Jurkat, Clone E6-1 (cell line): ENCODE measurements at regions not wholly inside any gene's neighbourhood (a gene's known extent, or its start where the extent isn't known, plus 50 kb on each side); places are given as distances from the start of the nearest gene placed in this dataset.
"Not testable (repeated sequence)": the region's sequence is repeated elsewhere in the genome, so short reads cannot be mapped to it uniquely, and the experiment has no call there.

Source experiments
- DNase-seq: peaks from one replicate; pipeline ENCODE4 v3.0.0-alpha.2; 2011; ENCODE audit warnings: low read depth, low spot score
- H3K4me3 ChIP-seq: 2 replicates; pipeline ENCODE4 v1.5.1; 2011; ENCODE audit warnings: mild to moderate bottlenecking, low read length, control low read depth, moderate library complexity

- no peak overlapping the region for H3K4me3 ChIP-seq
- no peak for DNase-seq
These were observed 1066.7 kb downstream of the GRM8 start for GRCh38 chr7:126185959-126186580.

- H3K4me3 ChIP-seq = no peak overlapping the region
These were observed 1072.8 kb downstream of the GRM8 start for GRCh38 chr7:126179916-126180315.

GRCh38 chr7:126178865-126179264 is 1073.9 kb downstream of the GRM8 start:
- no peak overlapping the region for H3K4me3 ChIP-seq
- no peak for DNase-seq

More at GRCh38 chr7:126179916-126180315, 1072.8 kb downstream of the GRM8 start:
- DNase-seq = no peak

GRCh38 chr7:126177782-126178181 is 1075.0 kb downstream of the GRM8 start:
- DNase-seq = no peak
- H3K4me3 ChIP-seq = no peak overlapping the region

DNA sequence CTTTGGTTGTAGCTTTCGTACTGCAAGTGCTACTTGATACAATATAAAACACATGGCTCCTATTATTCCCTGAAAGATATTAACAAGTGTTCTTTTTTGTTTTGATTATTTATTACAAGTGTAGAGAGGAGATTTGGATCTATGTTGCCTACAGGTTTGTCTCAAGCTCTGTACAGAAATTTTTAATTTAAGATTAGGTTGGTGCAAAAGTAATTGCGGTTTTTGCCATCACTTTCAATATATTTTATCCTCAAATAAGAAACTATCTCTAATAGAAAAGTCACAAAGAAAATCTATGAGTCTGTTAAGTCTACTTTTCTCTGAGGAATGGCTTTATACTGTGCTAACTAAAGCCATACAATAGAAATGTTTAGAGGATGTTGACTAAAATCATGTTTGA is 1086.1 kb downstream of the GRM8 start:
- no peak for DNase-seq
- H3K4me3 ChIP-seq = no peak overlapping the region

DNA sequence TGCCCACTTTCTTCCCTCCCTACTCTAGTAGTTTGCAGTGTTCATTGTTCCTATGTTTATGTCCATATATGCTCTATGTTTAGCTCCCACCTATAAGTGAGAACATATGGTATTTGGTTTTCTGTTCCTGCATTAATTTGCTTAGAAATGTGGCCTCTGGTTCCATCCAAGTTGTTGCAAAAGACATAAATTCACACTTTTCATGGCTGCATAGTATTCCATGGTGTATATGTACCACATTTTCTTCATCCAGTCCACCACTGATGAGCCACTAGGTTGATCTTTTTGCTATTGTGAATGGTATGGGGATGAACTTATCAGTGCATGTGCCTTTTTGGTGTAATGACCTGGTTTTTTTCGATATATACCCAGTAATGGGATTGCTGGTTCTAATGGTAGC is 1089.1 kb downstream of the GRM8 start:
- no peak overlapping the region for H3K4me3 ChIP-seq
- no peak for DNase-seq

DNA sequence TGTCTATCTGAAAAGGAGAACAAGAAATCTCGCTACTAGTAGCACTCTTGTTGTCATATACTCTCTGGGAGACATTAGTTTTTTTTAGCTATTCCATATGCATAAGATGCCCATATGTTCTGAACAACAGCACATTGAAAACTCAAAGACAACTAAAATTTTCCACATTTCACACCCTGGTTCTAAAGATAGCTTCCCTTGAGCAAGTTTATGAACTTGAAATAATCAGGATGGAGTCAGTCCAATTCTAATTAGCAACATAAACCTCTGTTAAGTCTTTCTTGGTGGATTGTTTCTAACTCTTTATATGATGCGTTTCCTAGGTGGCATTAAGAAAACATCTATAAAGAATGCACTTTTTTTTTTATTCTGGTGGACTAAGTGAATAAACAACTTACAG is 1095.3 kb downstream of the GRM8 start:
- H3K4me3 ChIP-seq = no peak overlapping the region
- DNase-seq = no peak

DNA sequence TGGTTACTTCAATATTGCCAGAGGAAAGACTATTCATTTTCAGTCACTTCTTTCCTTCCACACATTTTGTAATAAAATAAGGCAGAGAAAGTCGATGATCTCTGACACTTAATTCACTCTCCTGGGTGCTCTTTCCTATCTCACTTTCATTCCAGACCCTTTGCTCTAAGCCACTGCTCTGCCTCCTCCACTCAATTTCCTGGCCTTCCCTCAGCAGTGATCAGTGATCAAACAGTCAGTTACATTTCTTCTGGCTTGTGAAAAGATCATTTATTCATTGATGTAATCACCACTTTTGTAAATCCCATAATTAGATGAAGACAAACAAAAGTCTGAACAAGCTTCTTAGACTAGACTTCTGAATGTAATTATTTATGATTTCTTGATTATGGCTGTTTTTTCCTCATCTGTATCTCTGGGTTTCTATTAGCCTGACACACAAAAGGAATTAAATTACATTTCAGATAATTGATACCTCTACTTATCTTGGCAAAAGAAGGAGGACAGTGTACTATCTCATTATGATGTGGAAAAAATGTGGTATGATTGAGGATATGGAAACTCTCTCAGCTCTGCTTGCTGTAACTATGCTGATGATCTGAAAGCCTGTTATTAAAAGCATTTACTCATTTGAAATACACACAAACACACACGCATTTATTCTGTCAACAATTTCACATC is 1102.3 kb downstream of the GRM8 start:
- no peak overlapping the region for H3K4me3 ChIP-seq
- no peak for DNase-seq

GRCh38 chr7:126140858-126141466 is 1111.8 kb downstream of the GRM8 start:
- no peak overlapping the region for H3K4me3 ChIP-seq
- DNase-seq = no peak

GRCh38 chr7:126119981-126120380 is 1132.8 kb downstream of the GRM8 start:
- no peak for DNase-seq

GRCh38 chr7:126103582-126103981 is 1149.2 kb downstream of the GRM8 start:
- no peak overlapping the region for H3K4me3 ChIP-seq
- no peak for DNase-seq

More at GRCh38 chr7:126119981-126120380, 1132.8 kb downstream of the GRM8 start:
- H3K4me3 ChIP-seq = no peak overlapping the region

DNA sequence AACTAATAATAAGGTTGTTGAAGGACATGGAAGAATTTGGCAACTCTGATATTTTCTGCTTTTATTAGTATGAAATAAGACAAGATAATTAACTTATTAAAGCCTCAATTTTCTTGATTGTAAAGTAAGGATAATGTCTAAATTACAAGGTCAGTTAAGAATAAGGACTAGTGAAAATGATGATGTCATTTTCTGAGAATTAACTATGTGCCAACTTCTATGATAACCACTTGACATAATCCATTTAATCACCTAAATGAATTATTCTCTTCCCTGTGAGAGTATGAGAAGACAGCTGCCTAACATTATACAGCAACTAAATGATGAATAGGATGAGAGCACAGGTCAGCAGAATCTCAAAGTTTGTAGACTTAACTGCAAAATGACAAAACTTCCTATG is 1153.4 kb upstream of the POT1 start:
- no peak overlapping the region for H3K4me3 ChIP-seq
- no peak for DNase-seq

GRCh38 chr7:126079581-126079980 is 1150.0 kb upstream of the POT1 start:
- no peak for DNase-seq
- H3K4me3 ChIP-seq = no peak overlapping the region

GRCh38 chr7:126079151-126079550 is 1149.5 kb upstream of the POT1 start:
- DNase-seq = no peak
- H3K4me3 ChIP-seq = no peak overlapping the region

GRCh38 chr7:126065766-126066165 is 1136.1 kb upstream of the POT1 start:
- no peak for DNase-seq

DNA sequence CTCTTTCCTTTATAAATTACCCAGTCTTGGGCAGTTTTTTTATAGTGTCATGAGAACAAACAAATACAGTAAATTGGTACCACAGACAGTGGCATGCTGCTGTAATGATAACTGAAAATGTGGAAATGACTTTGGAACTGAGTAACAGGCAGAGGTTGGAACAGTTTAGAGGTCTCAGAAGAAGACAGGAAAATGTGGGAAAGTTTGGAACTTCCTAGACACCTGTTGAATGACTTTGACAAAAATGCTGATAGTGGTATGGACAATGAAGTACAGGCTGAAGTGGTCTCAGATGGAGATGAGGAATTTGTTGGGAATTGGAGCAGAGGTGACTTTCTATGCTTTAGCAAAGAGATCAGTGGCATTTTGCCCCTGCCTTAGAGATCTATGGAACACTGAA is 1128.4 kb upstream of the POT1 start:
- DNase-seq = no peak

More at GRCh38 chr7:126065766-126066165, 1136.1 kb upstream of the POT1 start:
- no peak overlapping the region for H3K4me3 ChIP-seq

DNA sequence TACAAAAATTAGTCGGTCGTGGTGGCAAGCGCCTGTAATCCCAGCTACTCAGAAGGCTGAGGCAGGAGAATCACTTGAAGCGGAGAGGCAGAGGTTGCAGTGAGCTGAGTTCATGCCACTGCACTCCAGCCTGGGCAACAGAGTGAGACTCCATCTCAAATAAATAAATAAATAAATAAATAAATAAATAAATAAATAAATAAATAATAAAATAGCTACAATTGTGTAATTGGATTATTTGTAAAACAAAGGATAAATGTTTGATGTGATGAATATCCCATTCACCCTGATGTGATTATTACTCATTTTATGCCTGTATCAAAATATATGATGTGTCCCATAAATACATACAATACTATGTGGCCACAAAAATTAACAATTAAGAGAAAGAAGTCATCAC is 1127.0 kb upstream of the POT1 start:
- not testable (repeated sequence) for H3K4me3 ChIP-seq, DNase-seq

More for the DNA sequence above, 1128.4 kb upstream of the POT1 start:
- no peak overlapping the region for H3K4me3 ChIP-seq

- DNase-seq = no peak
- no peak overlapping the region for H3K4me3 ChIP-seq
These were observed 1122.6 kb upstream of the POT1 start for GRCh38 chr7:126052229-126052628.

- H3K4me3 ChIP-seq = no peak overlapping the region
- no peak for DNase-seq
These were observed 1115.0 kb upstream of the POT1 start for GRCh38 chr7:126044662-126045061.

DNA sequence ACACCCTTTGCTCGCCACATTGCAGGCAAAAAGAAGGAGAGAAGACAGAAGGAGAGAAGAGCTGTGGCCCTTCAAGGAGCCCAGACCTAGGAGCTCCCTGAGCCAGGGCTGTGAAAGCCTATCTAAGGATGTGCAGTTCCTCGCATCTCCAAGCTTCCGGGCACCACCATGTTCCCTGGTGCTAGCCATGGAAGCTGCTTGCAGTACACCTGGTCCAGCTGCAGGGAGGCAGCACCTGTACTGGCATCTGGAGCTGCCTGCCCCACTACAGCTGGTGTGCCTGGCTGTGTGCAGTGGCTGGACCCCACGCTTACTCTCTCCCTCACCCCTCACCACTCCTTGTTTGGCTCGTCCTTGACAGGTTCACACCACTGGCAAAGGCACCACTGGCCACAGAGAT is 1111.8 kb upstream of the POT1 start:
- no peak overlapping the region for H3K4me3 ChIP-seq

More for the DNA sequence above, 1111.8 kb upstream of the POT1 start:
- DNase-seq = no peak
